ENCODE measurements at regions not wholly inside any gene's neighbourhood (a gene's known extent, or its start where the extent isn't known, plus 50 kb on each side); places are given as distances from the start of the nearest gene placed in this dataset.

- TF ChIP-seq, protein P1, sequence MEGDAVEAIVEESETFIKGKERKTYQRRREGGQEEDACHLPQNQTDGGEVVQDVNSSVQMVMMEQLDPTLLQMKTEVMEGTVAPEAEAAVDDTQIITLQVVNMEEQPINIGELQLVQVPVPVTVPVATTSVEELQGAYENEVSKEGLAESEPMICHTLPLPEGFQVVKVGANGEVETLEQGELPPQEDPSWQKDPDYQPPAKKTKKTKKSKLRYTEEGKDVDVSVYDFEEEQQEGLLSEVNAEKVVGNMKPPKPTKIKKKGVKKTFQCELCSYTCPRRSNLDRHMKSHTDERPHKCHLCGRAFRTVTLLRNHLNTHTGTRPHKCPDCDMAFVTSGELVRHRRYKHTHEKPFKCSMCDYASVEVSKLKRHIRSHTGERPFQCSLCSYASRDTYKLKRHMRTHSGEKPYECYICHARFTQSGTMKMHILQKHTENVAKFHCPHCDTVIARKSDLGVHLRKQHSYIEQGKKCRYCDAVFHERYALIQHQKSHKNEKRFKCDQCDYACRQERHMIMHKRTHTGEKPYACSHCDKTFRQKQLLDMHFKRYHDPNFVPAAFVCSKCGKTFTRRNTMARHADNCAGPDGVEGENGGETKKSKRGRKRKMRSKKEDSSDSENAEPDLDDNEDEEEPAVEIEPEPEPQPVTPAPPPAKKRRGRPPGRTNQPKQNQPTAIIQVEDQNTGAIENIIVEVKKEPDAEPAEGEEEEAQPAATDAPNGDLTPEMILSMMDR (conservative IDR thresholded peaks at IDR 0.05; ENCODE audit: low read depth, low read length) = no peak
- peak; percentile 41 for DNase-seq (ENCODE audit: low read depth)
Observed at GRCh38 chr3:64815195-64815631, 127.4 kb upstream of the ADAMTS9 start.

DNA sequence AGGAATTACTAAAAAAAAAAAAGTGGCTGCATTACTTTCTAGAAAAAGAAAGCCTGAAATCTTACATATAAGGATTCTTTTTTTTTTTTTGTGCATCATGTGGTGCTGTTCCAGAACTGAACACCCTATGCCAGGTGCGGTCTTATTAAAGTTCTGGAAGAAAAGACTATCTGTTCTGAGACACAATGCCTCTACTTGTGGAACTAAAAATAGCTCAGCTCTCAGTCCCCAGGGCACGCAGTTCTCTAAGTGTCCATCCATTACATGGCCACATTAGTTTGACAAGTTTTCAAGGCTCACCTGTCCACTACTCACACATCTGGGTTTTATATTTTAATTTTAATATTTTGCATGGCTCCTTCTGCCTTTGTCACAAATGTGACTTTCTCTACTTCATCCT, 126.6 kb upstream of the ADAMTS9 start:
- DNase-seq (ENCODE audit: low read depth) = no peak
- TF ChIP-seq, protein P1 (conservative IDR thresholded peaks at IDR 0.05; ENCODE audit: low read depth, low read length) = no peak
- H3K4me3 ChIP-seq (ENCODE audit: low read depth, low read length) = no peak overlapping the region

More at GRCh38 chr3:64815195-64815631, 127.4 kb upstream of the ADAMTS9 start:
- H3K4me3 ChIP-seq (ENCODE audit: low read depth, low read length) = no peak overlapping the region

GRCh38 chr3:64813326-64813725, 125.5 kb upstream of the ADAMTS9 start:
- no peak for DNase-seq (ENCODE audit: low read depth)
- H3K4me3 ChIP-seq (ENCODE audit: low read depth, low read length) = no peak overlapping the region
- TF ChIP-seq, protein P1 (conservative IDR thresholded peaks at IDR 0.05; ENCODE audit: low read depth, low read length) = no peak

GRCh38 chr3:64809086-64809485, 121.3 kb upstream of the ADAMTS9 start:
- no peak overlapping the region for H3K4me3 ChIP-seq (ENCODE audit: low read depth, low read length)
- TF ChIP-seq, protein P1 (conservative IDR thresholded peaks at IDR 0.05; ENCODE audit: low read depth, low read length) = no peak
- no peak for DNase-seq (ENCODE audit: low read depth)

- TF ChIP-seq, protein P1 (conservative IDR thresholded peaks at IDR 0.05; ENCODE audit: low read depth, low read length) = no peak
- H3K4me3 ChIP-seq (ENCODE audit: low read depth, low read length) = no peak overlapping the region
- DNase-seq (ENCODE audit: low read depth) = no peak
Observed at GRCh38 chr3:64808061-64808460, 120.3 kb upstream of the ADAMTS9 start.

GRCh38 chr3:64806668-64807605, 119.1 kb upstream of the ADAMTS9 start:
- no peak overlapping the region for H3K4me3 ChIP-seq (ENCODE audit: low read depth, low read length)
- TF ChIP-seq, protein P1 (conservative IDR thresholded peaks at IDR 0.05; ENCODE audit: low read depth, low read length) = no peak
- peak; percentile 31 for DNase-seq (ENCODE audit: low read depth)
